T-cell (primary cell): ENCODE measurements at regions not wholly inside any gene's neighbourhood (a gene's known extent, or its start where the extent isn't known, plus 50 kb on each side); places are given as distances from the start of the nearest gene placed in this dataset.

ENCODE experiments used
- ATAC-seq, 4 experiments: fragments of 200-7000 bp in 3 of 4; fragments of 150-1000 bp in 1 of 4; cut with Tn5 transposase; replicated peaks in 1 of 4; 1 replicate in 3 of 4; 2 replicates in 1 of 4; pipeline ENCODE4 v1.10.0; 2021; ENCODE audit warnings: moderate library complexity in 3 of 4, mild to moderate bottlenecking in 2 of 4, moderate number of reproducible peaks in 1 of 4
- CTCF ChIA-PET, 2 donors: fragments of 300-600 bp; sonication (Branson Sonifier 250); formaldehyde crosslinking; loops; one replicate each; lab custom pipeline; 2022; ENCODE audit warnings: antibody characterized with exemption in 2 of 2; lab: Charles Lee
- POLR2A ChIA-PET, 2 donors: fragments of 300-600 bp; sonication (Branson Sonifier 250); formaldehyde crosslinking; loops; one replicate each; lab custom pipeline; 2022; ENCODE audit warnings: antibody characterized with exemption in 2 of 2; lab: Charles Lee
- DNase-seq, 35 experiments: peaks; one replicate each; pipeline versions ENCODE4 v3.0.0 to v3.0.0-alpha.2; 2013 to 2023
- H3K27ac ChIP-seq: one replicate; pipeline ENCODE4 v1.5.1; 2013; ENCODE audit warnings: low read length
- H3K27me3 ChIP-seq, 2 experiments: replicated peaks in 1 of 2; 1 replicate in 1 of 2; 2 replicates in 1 of 2; pipeline versions ENCODE4 v1.6.1 to v1.7.0; 2013; ENCODE audit warnings: low read length in 1 of 2, mixed read lengths in 1 of 2; ENCODE audit not compliant: control insufficient read depth in 2 of 2, insufficient read depth in 2 of 2; ENCODE audit errors: extremely low read depth in 1 of 2
- H3K36me3 ChIP-seq, 2 donors: 1 replicate in 1 of 2; 2 replicates in 1 of 2; pipeline versions ENCODE4 v1.6.1 to v1.7.0; 2013; ENCODE audit warnings: low read length in 1 of 2; ENCODE audit not compliant: control insufficient read depth in 2 of 2, insufficient read depth in 1 of 2; ENCODE audit errors: extremely low read depth in 1 of 2
- H3K4me1 ChIP-seq, 2 experiments: 1 replicate in 1 of 2; 2 replicates in 1 of 2; pipeline versions ENCODE4 v1.6.1 to v1.7.0; 2013; ENCODE audit warnings: low read length in 2 of 2, mixed read lengths in 1 of 2; ENCODE audit not compliant: insufficient read depth in 2 of 2, control insufficient read depth in 1 of 2; ENCODE audit errors: extremely low read depth in 1 of 2
- H3K4me3 ChIP-seq, 2 donors: 1 replicate in 1 of 2; 2 replicates in 1 of 2; pipeline versions ENCODE4 v1.5.1 to v1.7.0; 2013; ENCODE audit warnings: mild to moderate bottlenecking in 2 of 2, low read length in 1 of 2, moderate library complexity in 1 of 2; ENCODE audit not compliant: control insufficient read depth in 1 of 2; ENCODE audit errors: extremely low read depth in 1 of 2
- H3K9me3 ChIP-seq: 2 replicates; pipeline ENCODE4 v1.7.0; 2013
- H3K27ac Mint-ChIP-seq, 2 donors: one replicate each; pipeline ENCODE4 v1.8.0; 2020 to 2021; ENCODE audit warnings: mild to moderate bottlenecking in 2 of 2, mixed read lengths in 2 of 2
- H3K27me3 Mint-ChIP-seq, 2 donors: one replicate each; pipeline ENCODE4 v1.8.0; 2021 to 2022; ENCODE audit warnings: mixed read lengths in 2 of 2
- H3K36me3 Mint-ChIP-seq: one replicate; pipeline ENCODE4 v1.8.0; 2021; ENCODE audit warnings: mixed read lengths
- H3K4me1 Mint-ChIP-seq, 3 donors: one replicate each; pipeline ENCODE4 v1.8.0; 2020 to 2022; ENCODE audit warnings: mixed read lengths in 3 of 3, mild to moderate bottlenecking in 1 of 3
- H3K4me3 Mint-ChIP-seq, 3 donors: one replicate each; pipeline ENCODE4 v1.8.0; 2020 to 2022; ENCODE audit warnings: mild to moderate bottlenecking in 3 of 3, mixed read lengths in 3 of 3, moderate library complexity in 3 of 3
- H3K9me3 Mint-ChIP-seq, 3 donors: one replicate each; pipeline ENCODE4 v1.8.0; 2020 to 2022; ENCODE audit warnings: mixed read lengths in 3 of 3
- WGBS: methylation state at CpG from one replicate; pipeline ENCODE4 v1.1.5; 2013; ENCODE audit warnings: missing lambda C conversion rate; ENCODE audit not compliant: insufficient coverage; 5-methylcytosine and 5-hydroxymethylcytosine counted together

- no peak for ATAC-seq
- Histone ChIP-seq H3K27me3 (no peaks in the 10 kb centered on the region), H3K4me3 (no peak overlapping the region), H3K27ac (no peak overlapping the region), H3K36me3 (no peaks in the 10 kb centered on the region), H3K4me1 (no peaks in the 10 kb centered on the region), H3K9me3 (no peaks in the 10 kb centered on the region)
- Mint-ChIP-seq H3K27me3 (peaks cover 4 to 7% of the 10 kb centered on the region in 2 donors), H3K27ac (no peak overlapping the region), H3K36me3 (no peaks in the 10 kb centered on the region), H3K4me1 (no peaks in the 10 kb centered on the region), H3K4me3 (no peak overlapping the region), H3K9me3 (peaks cover 0 to 3% (median 0%) of the 10 kb centered on the region in 3 donors)
- DNase-seq = no peak
- ChIA-PET CTCF (no interaction called here), POLR2A (no interaction called here)
- no CpG with 5 or more reads among the region's 2 CpGs for WGBS
These were observed 624.8 kb upstream of the RAB6C start for GRCh38 chr2:129354631-129355030.

GRCh38 chr2:129361688-129362087 lies 617.8 kb upstream of the RAB6C start:
- no peaks in the 10 kb centered on the region for H3K27me3 ChIP-seq

GRCh38 chr2:129366263-129366662 lies 613.2 kb upstream of the RAB6C start:
- Histone ChIP-seq H3K27ac (no peak overlapping the region), H3K4me1 (no peaks in the 10 kb centered on the region), H3K36me3 (no peaks in the 10 kb centered on the region), H3K9me3 (no peaks in the 10 kb centered on the region), H3K4me3 (no peak overlapping the region), H3K27me3 (no peaks in the 10 kb centered on the region)
- Mint-ChIP-seq H3K27ac (no peak overlapping the region), H3K4me3 (no peak overlapping the region), H3K36me3 (no peaks in the 10 kb centered on the region), H3K4me1 (no peaks in the 10 kb centered on the region), H3K9me3 (no peaks in the 10 kb centered on the region), H3K27me3 (peaks cover 1 to 4% of the 10 kb centered on the region in 2 donors)
- ChIA-PET CTCF (no interaction called here), POLR2A (no interaction called here)
- no peak for DNase-seq
- WGBS = 92% methylated on average over 5 of the region's 7 CpGs
- no peak for ATAC-seq

More at GRCh38 chr2:129361688-129362087, 617.8 kb upstream of the RAB6C start:
- peaks cover 0 to 3% (median 0%) of the 10 kb centered on the region in 3 donors for H3K9me3 Mint-ChIP-seq
- H3K27me3 Mint-ChIP-seq = peaks cover 0 to 3% of the 10 kb centered on the region in 2 donors
- 74% methylated on average over 2 of the region's 3 CpGs for WGBS
- no peak for ATAC-seq
- H3K4me1 ChIP-seq = no peaks in the 10 kb centered on the region
- no peaks in the 10 kb centered on the region for H3K36me3 Mint-ChIP-seq
- no peak for DNase-seq
- no peaks in the 10 kb centered on the region for H3K4me1 Mint-ChIP-seq
- H3K4me3 ChIP-seq = no peak overlapping the region
- H3K4me3 Mint-ChIP-seq = no peak overlapping the region
- no peak overlapping the region for H3K27ac Mint-ChIP-seq
- H3K9me3 ChIP-seq = no peaks in the 10 kb centered on the region
- no peaks in the 10 kb centered on the region for H3K36me3 ChIP-seq
- no peak overlapping the region for H3K27ac ChIP-seq
- POLR2A ChIA-PET = no interaction called here
- CTCF ChIA-PET = no interaction called here

GRCh38 chr2:129367107-129367506 lies 612.4 kb upstream of the RAB6C start:
- H3K4me1 Mint-ChIP-seq = no peaks in the 10 kb centered on the region
- no peaks in the 10 kb centered on the region for H3K4me1 ChIP-seq
- ChIA-PET CTCF (no interaction called here), POLR2A (no interaction called here)
- DNase-seq = no peak
- no peak overlapping the region for H3K27ac Mint-ChIP-seq
- H3K4me3 ChIP-seq = no peak overlapping the region
- no peaks in the 10 kb centered on the region for H3K9me3 ChIP-seq
- peaks cover 1 to 4% of the 10 kb centered on the region in 2 donors for H3K27me3 Mint-ChIP-seq
- H3K9me3 Mint-ChIP-seq = no peaks in the 10 kb centered on the region
- H3K36me3 ChIP-seq = no peaks in the 10 kb centered on the region
- 100% methylated on average over 1 of the region's 4 CpGs for WGBS
- ATAC-seq = no peak
- no peaks in the 10 kb centered on the region for H3K27me3 ChIP-seq
- no peaks in the 10 kb centered on the region for H3K36me3 Mint-ChIP-seq
- no peak overlapping the region for H3K27ac ChIP-seq
- no peak overlapping the region for H3K4me3 Mint-ChIP-seq

- ChIA-PET CTCF (no interaction called here), POLR2A (no interaction called here)
- Histone ChIP-seq H3K4me3 (no peak overlapping the region), H3K36me3 (no peaks in the 10 kb centered on the region), H3K4me1 (no peaks in the 10 kb centered on the region), H3K9me3 (no peaks in the 10 kb centered on the region), H3K27me3 (no peaks in the 10 kb centered on the region), H3K27ac (no peak overlapping the region)
- DNase-seq = no peak
- no peak for ATAC-seq
- no peaks in the 10 kb centered on the region for H3K36me3 Mint-ChIP-seq
- no peak overlapping the region for H3K27ac Mint-ChIP-seq
- no peak overlapping the region for H3K4me3 Mint-ChIP-seq
- 40% methylated on average over 1 of the region's 2 CpGs for WGBS
- no peaks in the 10 kb centered on the region for H3K4me1 Mint-ChIP-seq
- peaks cover 1 to 4% of the 10 kb centered on the region in 2 donors for H3K27me3 Mint-ChIP-seq
- H3K9me3 Mint-ChIP-seq = no peaks in the 10 kb centered on the region
These were observed 610.0 kb upstream of the RAB6C start for GRCh38 chr2:129369437-129369836.

GRCh38 chr2:129374452-129374851 lies 605.0 kb upstream of the RAB6C start:
- WGBS = 69% methylated on average over 7 of the region's 7 CpGs

More at GRCh38 chr2:129374452-129374851, 605.0 kb upstream of the RAB6C start:
- H3K36me3 Mint-ChIP-seq = no peaks in the 10 kb centered on the region
- H3K36me3 ChIP-seq = no peaks in the 10 kb centered on the region
- H3K27me3 Mint-ChIP-seq = no peaks in the 10 kb centered on the region
- H3K4me3 ChIP-seq = no peak overlapping the region
- CTCF ChIA-PET = no interaction called here
- ATAC-seq (no peak), DNase-seq (no peak)
- no peak overlapping the region for H3K27ac Mint-ChIP-seq
- peaks cover 0 to 3% (median 0%) of the 10 kb centered on the region in 3 donors for H3K9me3 Mint-ChIP-seq
- H3K27me3 ChIP-seq = no peaks in the 10 kb centered on the region
- no peak overlapping the region for H3K27ac ChIP-seq
- no peaks in the 10 kb centered on the region for H3K4me1 ChIP-seq
- POLR2A ChIA-PET = no interaction called here
- no peaks in the 10 kb centered on the region for H3K4me1 Mint-ChIP-seq
- H3K9me3 ChIP-seq = no peaks in the 10 kb centered on the region
- no peak overlapping the region for H3K4me3 Mint-ChIP-seq
